Hippocampal formation (tissue), 2 donors: ENCODE measurements at regions not wholly inside any gene's neighbourhood (a gene's known extent, or its start where the extent isn't known, plus 50 kb on each side); places are given as distances from the start of the nearest gene placed in this dataset.
A peak's percentile ranks its signal among the peaks of the same experiment; 100 is the strongest.
"Not testable (repeated sequence)": the region's sequence is repeated elsewhere in the genome, so short reads cannot be mapped to it uniquely, and the experiment has no call there.

Experiments
- DNase-seq, 2 donors: peaks; one replicate each; lab custom pipeline; 2025; lab: John Stamatoyannopoulos, UW

GRCh38 chr10:124324451-124324850 lies 94.3 kb downstream of the OAT start:
- DNase-seq: no peak

GRCh38 chr10:124323806-124324205 lies 94.9 kb downstream of the OAT start:
- no peak for DNase-seq

GRCh38 chr10:124323111-124323725 lies 95.5 kb downstream of the OAT start:
- no peak for DNase-seq

GRCh38 chr10:124322191-124322980 lies 96.3 kb downstream of the OAT start:
- DNase-seq: no peak

- no peak for DNase-seq
Measured at GRCh38 chr10:124321433-124322089, 97.2 kb downstream of the OAT start.

- DNase-seq: no peak
Measured at GRCh38 chr10:124320778-124321432, 97.8 kb downstream of the OAT start.

GRCh38 chr10:124319926-124320391 lies 98.8 kb downstream of the OAT start:
- DNase-seq: no peak

- DNase-seq: not testable (repeated sequence)
Measured at GRCh38 chr10:124319520-124319919, 99.2 kb downstream of the OAT start.

GRCh38 chr10:124318811-124319210 lies 99.9 kb downstream of the OAT start:
- no peak for DNase-seq

GRCh38 chr10:124318076-124318475 lies 100.6 kb downstream of the OAT start:
- DNase-seq: no peak

GRCh38 chr10:124316326-124316725 lies 102.4 kb downstream of the OAT start:
- DNase-seq: no peak

GRCh38 chr10:124315591-124316270 lies 103.0 kb downstream of the OAT start:
- DNase-seq: no peak

- DNase-seq: no peak
Measured at GRCh38 chr10:124313374-124313773, 105.3 kb downstream of the OAT start.

- DNase-seq: no peak
Measured at GRCh38 chr10:124308811-124309210, 109.9 kb downstream of the OAT start.

GRCh38 chr10:124308056-124308645 lies 110.6 kb downstream of the OAT start:
- no peak for DNase-seq

- DNase-seq: no peak
Measured at GRCh38 chr10:124307591-124307990, 111.1 kb downstream of the OAT start.

- peak in 1 of 2 donors; percentile 24 for DNase-seq
Measured at GRCh38 chr10:124306922-124307371, 111.8 kb downstream of the OAT start.

- no peak for DNase-seq
Measured at GRCh38 chr10:124306520-124306919, 112.2 kb downstream of the OAT start.

GRCh38 chr10:124305984-124306383 lies 112.7 kb downstream of the OAT start:
- no peak for DNase-seq

- no peak for DNase-seq
Measured at GRCh38 chr10:124305131-124305530, 113.6 kb downstream of the OAT start.
